ENCODE measurements at regions not wholly inside any gene's neighbourhood (a gene's known extent, or its start where the extent isn't known, plus 50 kb on each side); places are given as distances from the start of the nearest gene placed in this dataset.

GRCh38 chr5:2666081-2666480 lies 85.4 kb downstream of the IRX2 start:
- no peak overlapping the region for H3K27ac ChIP-seq
- no peaks in the 10 kb centered on the region for H3K9me3 ChIP-seq
- 7 to 10% (median 7%) methylated on average over 11 of the region's 11 CpGs for whole genome bisulfite sequencing, 3 donors
- no peaks in the 10 kb centered on the region for H3K27me3 ChIP-seq
- H3K36me3 ChIP-seq = no peaks in the 10 kb centered on the region
- H3K4me3 ChIP-seq = no peak overlapping the region
- H3K4me1 ChIP-seq (ENCODE audit: insufficient read depth) = no peaks in the 10 kb centered on the region
- intact Hi-C loops (cut with DNase I) = no loop called here
- no peak for DNase-seq
- TF ChIP-seq POLR2A (IDR thresholded peaks at IDR 0.05) (no peak), CTCF (IDR thresholded peaks at IDR 0.05) (no peak), EP300 (IDR thresholded peaks at IDR 0.05) (no peak)

DNA sequence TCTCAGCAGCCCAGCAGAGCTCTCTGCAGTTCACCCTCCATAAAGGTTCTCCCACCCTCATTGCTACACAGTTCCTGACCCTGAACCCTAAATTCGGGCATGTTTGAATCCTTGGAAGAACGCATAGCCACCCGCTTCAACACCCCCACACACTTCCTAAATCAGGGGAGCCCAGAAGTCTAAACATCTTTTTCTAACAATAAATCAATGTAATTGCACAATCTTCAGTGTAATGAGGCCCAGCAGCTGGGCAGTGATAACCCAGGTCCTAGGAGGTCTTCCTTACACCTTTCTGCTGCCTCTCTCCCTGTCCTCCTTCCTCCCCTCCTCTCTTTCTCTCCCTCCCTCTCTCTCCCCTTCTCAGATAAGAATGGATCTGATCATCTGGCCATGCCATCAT lies 88.0 kb downstream of the IRX2 start:
- intact Hi-C loops (cut with DNase I) = no loop called here
- 15 to 29% (median 22%) methylated on average over 3 of the region's 3 CpGs for WGBS, 3 donors
- DNase-seq = no peak
- no peaks in the 10 kb centered on the region for H3K27me3 ChIP-seq
- no peak overlapping the region for H3K4me3 ChIP-seq
- H3K36me3 ChIP-seq = no peaks in the 10 kb centered on the region
- H3K9me3 ChIP-seq = no peaks in the 10 kb centered on the region
- TF ChIP-seq CTCF (IDR thresholded peaks at IDR 0.05) (no peak), POLR2A (IDR thresholded peaks at IDR 0.05) (no peak), EP300 (IDR thresholded peaks at IDR 0.05) (no peak)
- H3K4me1 ChIP-seq (ENCODE audit: insufficient read depth) = no peaks in the 10 kb centered on the region
- H3K27ac ChIP-seq = no peak overlapping the region

- TF ChIP-seq POLR2A (IDR thresholded peaks at IDR 0.05) = no peak
- no peak for TF ChIP-seq CTCF (IDR thresholded peaks at IDR 0.05)
- no peak for TF ChIP-seq EP300 (IDR thresholded peaks at IDR 0.05)
- 7 to 14% (median 14%) methylated on average over 8 of the region's 8 CpGs for WGBS, 3 donors
These were observed 91.2 kb downstream of the IRX2 start for GRCh38 chr5:2660315-2660714.

DNA sequence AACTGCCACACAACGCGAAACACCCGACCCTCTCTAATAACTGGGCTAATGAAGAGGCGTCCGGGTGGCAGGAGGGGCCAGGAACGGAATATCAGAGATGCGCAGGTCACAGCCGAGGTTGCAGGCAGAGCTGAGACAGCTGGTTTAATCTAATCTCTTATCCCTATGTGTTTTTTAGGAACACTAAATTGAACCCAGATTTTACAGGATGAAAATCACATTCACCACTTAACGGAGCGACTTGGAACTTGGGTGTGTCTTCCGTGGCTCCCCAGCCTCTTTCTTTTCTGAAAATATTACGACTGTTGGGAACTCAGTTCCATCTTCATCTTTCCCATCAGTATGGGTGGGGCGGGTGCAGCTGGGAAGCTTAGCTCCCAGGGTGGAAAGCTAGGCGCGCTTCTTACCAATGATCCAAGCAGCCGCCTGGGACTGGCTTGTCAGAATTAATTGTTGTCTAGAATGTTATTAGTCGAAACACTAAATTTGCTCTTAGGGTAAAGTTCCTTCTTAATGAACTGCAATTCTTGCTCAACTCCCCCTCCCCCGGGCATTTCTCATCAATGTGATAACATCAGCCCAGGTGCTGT lies 92.5 kb downstream of the IRX2 start:
- H3K4me1 ChIP-seq (ENCODE audit: insufficient read depth) = no peaks in the 10 kb centered on the region
- 34 to 38% (median 34%) methylated on average over 18 of the region's 18 CpGs for WGBS, 3 donors
- intact Hi-C loops (cut with DNase I) = no loop called here
- TF ChIP-seq POLR2A (IDR thresholded peaks at IDR 0.05) = no peak
- no peak for TF ChIP-seq CTCF (IDR thresholded peaks at IDR 0.05)
- no peak for TF ChIP-seq EP300 (IDR thresholded peaks at IDR 0.05)
- H3K4me3 ChIP-seq = no peak overlapping the region
- H3K9me3 ChIP-seq = no peaks in the 10 kb centered on the region
- no peak overlapping the region for H3K27ac ChIP-seq
- no peaks in the 10 kb centered on the region for H3K27me3 ChIP-seq
- DNase-seq = no peak
- no peaks in the 10 kb centered on the region for H3K36me3 ChIP-seq

More at GRCh38 chr5:2660315-2660714, 91.2 kb downstream of the IRX2 start:
- no peaks in the 10 kb centered on the region for H3K36me3 ChIP-seq
- H3K9me3 ChIP-seq = no peaks in the 10 kb centered on the region
- no peak overlapping the region for H3K4me3 ChIP-seq
- no peak overlapping the region for H3K27ac ChIP-seq
- no peaks in the 10 kb centered on the region for H3K4me1 ChIP-seq (ENCODE audit: insufficient read depth)
- no peaks in the 10 kb centered on the region for H3K27me3 ChIP-seq
- intact Hi-C loops (cut with DNase I) = no loop called here
- no peak for DNase-seq

Data from ovary (tissue), 7 donors.